MM.1S (cell line): ENCODE measurements at regions not wholly inside any gene's neighbourhood (a gene's known extent, or its start where the extent isn't known, plus 50 kb on each side); places are given as distances from the start of the nearest gene placed in this dataset.

Experiments used
- DNase-seq: peaks from one replicate; pipeline ENCODE4 v3.0.0-alpha.2; 2015
- H2AFZ ChIP-seq: fragments of 300-600 bp; sonication (generic); 2 replicates; pipeline ENCODE4 v1.6.0; 2016; ENCODE audit warnings: antibody characterized with exemption, low read length
- H3F3A ChIP-seq: fragments of 300-600 bp; sonication (generic); 2 replicates; pipeline ENCODE4 v1.6.1; 2016; ENCODE audit warnings: mild to moderate bottlenecking, antibody characterized with exemption, low read length, moderate library complexity, mixed read lengths; ENCODE audit not compliant: insufficient read depth
- H3K27ac ChIP-seq: fragments of 300-600 bp; sonication (generic); 2 replicates; pipeline ENCODE4 v1.5.1; 2016; ENCODE audit warnings: mild to moderate bottlenecking, low read length
- H3K27me3 ChIP-seq: fragments of 300-600 bp; sonication (generic); replicated peaks from 2 replicates; pipeline ENCODE4 v1.6.0; 2016; ENCODE audit warnings: low read length; ENCODE audit not compliant: insufficient read depth
- H3K36me3 ChIP-seq: fragments of 300-600 bp; sonication (generic); replicated peaks from 2 replicates; pipeline ENCODE4 v1.6.1; 2016; ENCODE audit warnings: mild to moderate bottlenecking, low read length, mixed read lengths; ENCODE audit not compliant: insufficient read depth
- H3K4me1 ChIP-seq: fragments of 300-600 bp; sonication (generic); 2 replicates; pipeline ENCODE4 v1.6.1; 2016; ENCODE audit warnings: low read length, mixed read lengths
- H3K4me2 ChIP-seq: fragments of 300-600 bp; sonication (generic); 2 replicates; pipeline ENCODE4 v1.6.0; 2016; ENCODE audit warnings: low read depth, low read length
- H3K4me3 ChIP-seq: fragments of 300-600 bp; sonication (generic); 2 replicates; pipeline ENCODE4 v1.5.1; 2016; ENCODE audit warnings: low read length, mixed read lengths
- H3K79me2 ChIP-seq: fragments of 300-600 bp; sonication (generic); 2 replicates; pipeline ENCODE4 v1.6.1; 2016; ENCODE audit warnings: mixed run types, low read length, mixed read lengths
- H3K9ac ChIP-seq: fragments of 300-600 bp; sonication (generic); 2 replicates; pipeline ENCODE4 v1.6.1; 2016; ENCODE audit warnings: low read length, mixed read lengths
- H3K9me2 ChIP-seq: fragments of 300-600 bp; sonication (generic); replicated peaks from 2 replicates; pipeline ENCODE4 v1.6.1; 2016; ENCODE audit warnings: mild to moderate bottlenecking, low read length, mixed read lengths; ENCODE audit not compliant: insufficient read depth
- H3K9me3 ChIP-seq: fragments of 300-600 bp; sonication (generic); replicated peaks from 2 replicates; pipeline ENCODE4 v1.6.1; 2016; ENCODE audit warnings: mild to moderate bottlenecking, low read length, mixed read lengths; ENCODE audit not compliant: insufficient read depth
- H4K20me1 ChIP-seq: fragments of 300-600 bp; sonication (generic); 2 replicates; pipeline ENCODE4 v1.6.1; 2016; ENCODE audit warnings: mild to moderate bottlenecking, low read length, moderate library complexity, mixed read lengths; ENCODE audit not compliant: insufficient read depth
- CTCF ChIP-seq: fragments of 300-600 bp; sonication (generic); IDR thresholded peaks from 2 replicates; pipeline ENCODE4 v1.5.1; 2016; ENCODE audit warnings: antibody characterized with exemption, low read length, mixed read lengths
- EZH2 ChIP-seq: fragments of 300-600 bp; sonication (generic); optimal IDR thresholded peaks from 2 replicates; pipeline ENCODE3; 2017; ENCODE audit warnings: low read depth, mild to moderate bottlenecking, antibody characterized with exemption, low read length, mixed read lengths
- EZH2phosphoT487 ChIP-seq: fragments of 300-600 bp; sonication (generic); IDR thresholded peaks from 2 replicates; pipeline ENCODE4 v1.6.1; 2018; ENCODE audit warnings: antibody characterized with exemption, low read length

GRCh38 chr12:61870658-61871484 is 389.3 kb upstream of the USP15 start:
- peak overlapping the region; percentile 19; the same call in 1 of the 2 replicates for H3K27ac ChIP-seq
- peaks cover 12% of the 10 kb centered on the region for H3K4me1 ChIP-seq
- no peaks in the 10 kb centered on the region for H3K27me3 ChIP-seq
- no peaks in the 10 kb centered on the region for H3K9me2 ChIP-seq
- H3K4me3 ChIP-seq, result no peak overlapping the region
- H3K9ac ChIP-seq, result no peak overlapping the region
- no peaks in the 10 kb centered on the region for H4K20me1 ChIP-seq
- TF ChIP-seq EZH2phosphoT487 (no peak), CTCF (no peak), EZH2 (no peak)
- H3K79me2 ChIP-seq, result no peaks in the 10 kb centered on the region
- H3K36me3 ChIP-seq, result no peaks in the 10 kb centered on the region
- H3F3A ChIP-seq, result no peaks in the 10 kb centered on the region
- H2AFZ ChIP-seq, result peak overlapping the region; percentile 47; the same call in 1 of the 2 replicates
- peak overlapping the region; percentile 38; the same call in 1 of the 2 replicates for H3K4me2 ChIP-seq
- H3K9me3 ChIP-seq, result no peaks in the 10 kb centered on the region
- peak; percentile 61 for DNase-seq

- no peaks in the 10 kb centered on the region for H3K9me2 ChIP-seq
- H3K36me3 ChIP-seq, result no peaks in the 10 kb centered on the region
- H3K27ac ChIP-seq, result peak overlapping the region; percentile 19; the same call in 1 of the 2 replicates
- H3F3A ChIP-seq, result no peaks in the 10 kb centered on the region
- H3K4me1 ChIP-seq, result peaks cover 12% of the 10 kb centered on the region
- no peaks in the 10 kb centered on the region for H3K9me3 ChIP-seq
- peak overlapping the region; percentile 38; the same call in 1 of the 2 replicates for H3K4me2 ChIP-seq
- H3K27me3 ChIP-seq, result no peaks in the 10 kb centered on the region
- no peaks in the 10 kb centered on the region for H4K20me1 ChIP-seq
- DNase-seq, result no peak
- no peak overlapping the region for H3K9ac ChIP-seq
- H2AFZ ChIP-seq, result peak overlapping the region; percentile 47; the same call in 1 of the 2 replicates
- H3K79me2 ChIP-seq, result no peaks in the 10 kb centered on the region
- no peak overlapping the region for H3K4me3 ChIP-seq
- TF ChIP-seq EZH2phosphoT487, result no peak
These were observed 388.8 kb upstream of the USP15 start for GRCh38 chr12:61871485-61871810.

- H3K27ac ChIP-seq, result no peak overlapping the region
- no peak overlapping the region for H3K4me3 ChIP-seq
- DNase-seq, result no peak
- TF ChIP-seq EZH2 (no peak), EZH2phosphoT487 (no peak), CTCF (no peak)
- H3K36me3 ChIP-seq, result no peaks in the 10 kb centered on the region
- no peaks in the 10 kb centered on the region for H3K27me3 ChIP-seq
- H4K20me1 ChIP-seq, result no peaks in the 10 kb centered on the region
- H3K79me2 ChIP-seq, result no peaks in the 10 kb centered on the region
- no peaks in the 10 kb centered on the region for H3K4me1 ChIP-seq
- H3K9me3 ChIP-seq, result no peaks in the 10 kb centered on the region
- no peak overlapping the region for H2AFZ ChIP-seq
- no peak overlapping the region for H3K9ac ChIP-seq
- H3F3A ChIP-seq, result no peaks in the 10 kb centered on the region
- no peaks in the 10 kb centered on the region for H3K9me2 ChIP-seq
- no peak overlapping the region for H3K4me2 ChIP-seq
These were observed 381.0 kb upstream of the USP15 start for GRCh38 chr12:61879229-61879628.

- no peaks in the 10 kb centered on the region for H4K20me1 ChIP-seq
- H3K4me3 ChIP-seq, result no peak overlapping the region
- no peaks in the 10 kb centered on the region for H3K79me2 ChIP-seq
- H3K4me2 ChIP-seq, result no peak overlapping the region
- no peaks in the 10 kb centered on the region for H3K9me2 ChIP-seq
- no peaks in the 10 kb centered on the region for H3F3A ChIP-seq
- no peak overlapping the region for H3K27ac ChIP-seq
- no peaks in the 10 kb centered on the region for H3K36me3 ChIP-seq
- no peak for DNase-seq
- TF ChIP-seq EZH2 (no peak), CTCF (no peak), EZH2phosphoT487 (no peak)
- H3K9ac ChIP-seq, result no peak overlapping the region
- H3K27me3 ChIP-seq, result no peaks in the 10 kb centered on the region
- H3K4me1 ChIP-seq, result no peaks in the 10 kb centered on the region
- H3K9me3 ChIP-seq, result no peaks in the 10 kb centered on the region
- H2AFZ ChIP-seq, result no peak overlapping the region
These were observed 380.0 kb upstream of the USP15 start for GRCh38 chr12:61880186-61880585.
